Endodermal cell (in vitro differentiated cells): ENCODE measurements at regions not wholly inside any gene's neighbourhood (a gene's known extent, or its start where the extent isn't known, plus 50 kb on each side); places are given as distances from the start of the nearest gene placed in this dataset.

Source experiments
- DNase-seq: peaks from one replicate; pipeline ENCODE4 v3.0.0-alpha.2; 2017
- H3K27ac ChIP-seq: 2 replicates; pipeline ENCODE4 v1.5.1; 2013; ENCODE audit warnings: mild to moderate bottlenecking, low read depth, low read length, moderate library complexity
- H3K27me3 ChIP-seq: 2 replicates; pipeline ENCODE4 v1.6.1; 2013; ENCODE audit warnings: mild to moderate bottlenecking, low read length, moderate library complexity; ENCODE audit not compliant: insufficient read depth, control insufficient read depth, poor library complexity, severe bottlenecking
- H3K36me3 ChIP-seq: 2 replicates; pipeline ENCODE4 v1.7.0; 2013; ENCODE audit warnings: mild to moderate bottlenecking, low read length, moderate library complexity; ENCODE audit not compliant: control insufficient read depth, insufficient read depth
- H3K4me1 ChIP-seq: one replicate; pipeline ENCODE4 v1.7.0; 2013; ENCODE audit warnings: low read length; ENCODE audit not compliant: control insufficient read depth, insufficient read depth
- H3K4me3 ChIP-seq: 2 replicates; pipeline ENCODE4 v1.5.1; 2013; ENCODE audit warnings: mild to moderate bottlenecking, low read length, moderate library complexity
- H3K9ac ChIP-seq: 2 replicates; pipeline ENCODE4 v1.6.1; 2013; ENCODE audit warnings: mild to moderate bottlenecking, low read length, moderate library complexity; ENCODE audit not compliant: poor library complexity, severe bottlenecking; ENCODE audit errors: extremely low read depth
- H3K9me3 ChIP-seq: 2 replicates; pipeline ENCODE4 v1.6.1; 2013; ENCODE audit warnings: mild to moderate bottlenecking, low read length, moderate library complexity; ENCODE audit not compliant: control insufficient read depth
- H3K27ac Mint-ChIP-seq: 2 replicates; pipeline ENCODE4 v1.8.0; 2020; ENCODE audit warnings: mixed read lengths
- H3K27me3 Mint-ChIP-seq: 2 replicates; pipeline ENCODE4 v1.8.0; 2021; ENCODE audit warnings: mild to moderate bottlenecking, mixed read lengths; ENCODE audit not compliant: insufficient read depth
- H3K36me3 Mint-ChIP-seq: 2 replicates; pipeline ENCODE4 v1.8.0; 2020; ENCODE audit warnings: low read depth, mixed read lengths
- H3K4me1 Mint-ChIP-seq: 2 replicates; pipeline ENCODE4 v1.8.0; 2020; ENCODE audit warnings: mixed read lengths
- H3K4me3 Mint-ChIP-seq: 2 replicates; pipeline ENCODE4 v1.8.0; 2020; ENCODE audit warnings: mild to moderate bottlenecking, moderate library complexity, mixed read lengths
- H3K9me3 Mint-ChIP-seq: 2 replicates; pipeline ENCODE4 v1.8.0; 2020; ENCODE audit warnings: mild to moderate bottlenecking, mixed read lengths
- CTCF ChIP-seq: fragments of 200-600 bp; sonication (generic); conservative IDR thresholded peaks from 2 replicates; pipeline ENCODE4 v1.5.0; 2021; ENCODE audit warnings: antibody characterized with exemption, mild to moderate bottlenecking
- WGBS, 2 experiments: methylation state at CpG; one replicate each; pipeline versions ENCODE4 v1.1.5 to v1.1.7; 2013; ENCODE audit warnings: missing lambda C conversion rate in 2 of 2, mixed read lengths in 1 of 2; ENCODE audit not compliant: insufficient coverage in 1 of 2, insufficient read length in 1 of 2; 5-methylcytosine and 5-hydroxymethylcytosine counted together

DNA sequence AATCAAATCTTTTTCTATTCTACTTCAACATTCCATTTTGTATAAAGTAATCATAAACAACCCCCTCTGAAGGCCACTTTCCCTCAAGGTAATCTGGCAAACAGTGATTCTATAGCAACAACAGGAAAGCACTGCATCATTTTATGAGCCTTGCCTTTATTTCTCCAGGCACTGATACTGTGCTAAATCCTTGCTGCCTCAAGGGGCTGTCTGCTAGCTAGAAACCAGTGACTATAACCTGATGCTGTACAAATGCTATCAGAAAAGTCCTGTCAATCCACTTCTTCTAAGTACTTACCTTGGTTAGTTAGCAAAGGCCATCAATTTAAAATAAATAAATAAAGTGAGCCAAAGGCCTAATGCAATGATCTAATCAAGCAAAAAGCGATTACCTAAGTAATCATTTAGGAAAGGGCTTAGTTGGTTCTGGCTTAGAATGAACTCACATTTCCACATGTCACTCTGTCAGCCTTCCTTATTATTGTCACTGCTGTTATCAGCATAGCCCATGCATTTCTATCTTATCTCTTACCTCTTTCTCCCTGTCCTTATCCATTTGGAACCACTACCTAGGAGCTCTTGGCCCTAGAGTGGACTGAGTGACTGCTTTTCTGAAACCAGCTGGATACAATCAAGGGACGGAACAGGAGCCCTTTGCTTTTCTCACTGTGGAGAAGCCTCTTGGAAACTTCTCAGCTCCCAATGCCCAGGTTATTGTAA, 246.1 kb upstream of the MEF2C start:
- H3K36me3 Mint-ChIP-seq: no peaks in the 10 kb centered on the region
- H3K4me3 ChIP-seq: no peak overlapping the region
- no peak overlapping the region for H3K27ac ChIP-seq
- no peaks in the 10 kb centered on the region for H3K36me3 ChIP-seq
- DNase-seq: no peak
- H3K27me3 Mint-ChIP-seq: no peaks in the 10 kb centered on the region
- peaks cover 13% of the 10 kb centered on the region for H3K27me3 ChIP-seq
- H3K4me1 ChIP-seq: peaks cover 9% of the 10 kb centered on the region
- no peak overlapping the region for H3K27ac Mint-ChIP-seq
- H3K9ac ChIP-seq: no peak overlapping the region
- no peaks in the 10 kb centered on the region for H3K9me3 Mint-ChIP-seq
- 38 to 84% methylated on average over 2 of the region's 2 CpGs for WGBS, 2 experiments
- TF ChIP-seq CTCF: peak; percentile 45
- H3K4me1 Mint-ChIP-seq: peaks cover 32% of the 10 kb centered on the region
- H3K4me3 Mint-ChIP-seq: no peak overlapping the region
- H3K9me3 ChIP-seq: no peaks in the 10 kb centered on the region

GRCh38 chr5:89128092-89128491, 245.1 kb upstream of the MEF2C start:
- Histone ChIP-seq H3K4me1 (peaks cover 11% of the 10 kb centered on the region), H3K9ac (no peak overlapping the region), H3K27ac (no peak overlapping the region), H3K27me3 (peaks cover 3% of the 10 kb centered on the region), H3K36me3 (no peaks in the 10 kb centered on the region), H3K9me3 (no peaks in the 10 kb centered on the region), H3K4me3 (no peak overlapping the region)
- WGBS, 2 experiments: 80 to 85% methylated on average over 1 to 2 of the region's 2 CpGs
- no peak for TF ChIP-seq CTCF
- Mint-ChIP-seq H3K9me3 (no peaks in the 10 kb centered on the region), H3K27me3 (no peaks in the 10 kb centered on the region), H3K36me3 (no peaks in the 10 kb centered on the region), H3K4me1 (peaks cover 32% of the 10 kb centered on the region), H3K27ac (no peak overlapping the region), H3K4me3 (no peak overlapping the region)
- no peak for DNase-seq

GRCh38 chr5:89127191-89127590, 244.2 kb upstream of the MEF2C start:
- Histone ChIP-seq H3K27ac (no peak overlapping the region), H3K36me3 (no peaks in the 10 kb centered on the region), H3K9ac (no peak overlapping the region), H3K27me3 (no peaks in the 10 kb centered on the region), H3K9me3 (no peaks in the 10 kb centered on the region), H3K4me1 (peaks cover 11% of the 10 kb centered on the region), H3K4me3 (no peak overlapping the region)
- WGBS, 2 experiments: 91 to 100% methylated on average over 2 to 3 of the region's 3 CpGs
- no peak for DNase-seq
- H3K9me3 Mint-ChIP-seq: no peaks in the 10 kb centered on the region
- H3K4me3 Mint-ChIP-seq: no peak overlapping the region
- TF ChIP-seq CTCF: no peak
- peaks cover 32% of the 10 kb centered on the region for H3K4me1 Mint-ChIP-seq
- no peaks in the 10 kb centered on the region for H3K36me3 Mint-ChIP-seq
- H3K27me3 Mint-ChIP-seq: no peaks in the 10 kb centered on the region
- H3K27ac Mint-ChIP-seq: no peak overlapping the region
